ENCODE measurements at regions not wholly inside any gene's neighbourhood (a gene's known extent, or its start where the extent isn't known, plus 50 kb on each side); places are given as distances from the start of the nearest gene placed in this dataset.

DNA sequence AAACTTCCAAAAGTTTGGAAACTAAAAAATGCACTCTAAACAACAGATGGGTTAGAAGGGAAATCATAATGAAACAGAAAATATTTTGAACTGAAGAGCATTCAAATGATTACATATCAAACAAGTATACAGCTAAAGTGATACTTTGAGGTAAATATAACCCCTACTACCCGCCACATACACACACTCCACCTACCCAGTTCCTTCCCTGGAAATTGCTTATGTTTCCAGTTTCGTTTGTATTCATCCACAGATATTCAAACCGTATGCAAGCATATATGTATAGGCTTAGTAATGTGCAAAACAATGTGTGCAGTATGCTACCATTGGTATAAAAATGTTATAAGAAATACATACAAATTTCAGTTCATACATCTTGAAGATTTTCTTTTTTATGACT, 95.5 kb downstream of the SMIM20 start:
- DNase-seq (ENCODE audit: low spot score) = no peak
- Mint-ChIP-seq H3K36me3 (ENCODE audit: low read depth, unreplicated experiment) (no peaks in the 10 kb centered on the region), H3K9me3 (ENCODE audit: unreplicated experiment) (no peaks in the 10 kb centered on the region), H3K4me3 (ENCODE audit: unreplicated experiment) (no peak overlapping the region), H3K4me1 (ENCODE audit: unreplicated experiment) (no peaks in the 10 kb centered on the region), H3K27me3 (ENCODE audit: unreplicated experiment) (peaks cover 5% of the 10 kb centered on the region), H3K27ac (ENCODE audit: unreplicated experiment) (no peak overlapping the region)
- TF ChIP-seq, protein P1, sequence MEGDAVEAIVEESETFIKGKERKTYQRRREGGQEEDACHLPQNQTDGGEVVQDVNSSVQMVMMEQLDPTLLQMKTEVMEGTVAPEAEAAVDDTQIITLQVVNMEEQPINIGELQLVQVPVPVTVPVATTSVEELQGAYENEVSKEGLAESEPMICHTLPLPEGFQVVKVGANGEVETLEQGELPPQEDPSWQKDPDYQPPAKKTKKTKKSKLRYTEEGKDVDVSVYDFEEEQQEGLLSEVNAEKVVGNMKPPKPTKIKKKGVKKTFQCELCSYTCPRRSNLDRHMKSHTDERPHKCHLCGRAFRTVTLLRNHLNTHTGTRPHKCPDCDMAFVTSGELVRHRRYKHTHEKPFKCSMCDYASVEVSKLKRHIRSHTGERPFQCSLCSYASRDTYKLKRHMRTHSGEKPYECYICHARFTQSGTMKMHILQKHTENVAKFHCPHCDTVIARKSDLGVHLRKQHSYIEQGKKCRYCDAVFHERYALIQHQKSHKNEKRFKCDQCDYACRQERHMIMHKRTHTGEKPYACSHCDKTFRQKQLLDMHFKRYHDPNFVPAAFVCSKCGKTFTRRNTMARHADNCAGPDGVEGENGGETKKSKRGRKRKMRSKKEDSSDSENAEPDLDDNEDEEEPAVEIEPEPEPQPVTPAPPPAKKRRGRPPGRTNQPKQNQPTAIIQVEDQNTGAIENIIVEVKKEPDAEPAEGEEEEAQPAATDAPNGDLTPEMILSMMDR (IDR thresholded peaks at IDR 0.05; ENCODE audit: unreplicated experiment) = no peak

DNA sequence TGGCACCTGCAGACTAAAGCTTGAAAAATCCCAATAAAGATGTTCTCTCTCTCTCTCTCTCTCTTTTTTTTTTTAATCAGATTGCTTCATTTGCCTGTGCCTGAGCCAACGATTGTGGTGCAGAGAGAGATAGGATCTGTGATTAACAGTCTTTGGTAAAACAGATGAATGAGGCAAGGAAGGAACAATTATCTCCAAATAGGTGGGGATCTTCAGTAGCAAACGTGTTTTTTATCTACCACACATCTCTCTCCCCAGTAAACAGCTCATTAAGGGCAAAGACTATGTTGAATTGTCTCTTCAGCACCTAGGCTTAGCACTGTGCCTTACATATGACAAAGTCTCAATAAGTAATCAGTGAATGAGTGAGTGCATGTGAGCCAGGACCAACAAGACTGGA, 96.3 kb downstream of the SMIM20 start:
- Mint-ChIP-seq H3K4me3 (ENCODE audit: unreplicated experiment) (no peak overlapping the region), H3K27ac (ENCODE audit: unreplicated experiment) (no peak overlapping the region), H3K4me1 (ENCODE audit: unreplicated experiment) (no peaks in the 10 kb centered on the region), H3K36me3 (ENCODE audit: low read depth, unreplicated experiment) (no peaks in the 10 kb centered on the region), H3K27me3 (ENCODE audit: unreplicated experiment) (peaks cover 5% of the 10 kb centered on the region), H3K9me3 (ENCODE audit: unreplicated experiment) (no peaks in the 10 kb centered on the region)
- no peak for DNase-seq (ENCODE audit: low spot score)
- TF ChIP-seq, protein P1 (IDR thresholded peaks at IDR 0.05; ENCODE audit: unreplicated experiment) = no peak

DNA sequence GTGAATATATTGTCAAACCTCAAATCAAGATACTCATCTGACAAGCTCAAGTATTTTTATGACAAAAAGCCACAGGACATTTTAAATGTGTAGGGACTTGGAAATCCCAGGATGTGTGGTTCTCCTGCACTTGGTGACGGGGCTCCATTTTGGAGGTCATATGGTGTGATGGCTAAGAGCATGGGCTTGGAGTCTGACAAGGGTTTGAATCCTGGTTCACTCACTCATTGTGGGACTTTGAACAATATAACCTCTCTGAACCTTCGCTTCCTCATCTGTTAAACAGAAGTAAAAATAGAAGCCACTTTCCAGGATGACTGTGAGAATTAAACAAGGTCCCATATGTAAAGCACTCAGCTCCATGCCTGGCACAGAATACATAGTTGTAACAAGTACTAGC, 99.6 kb downstream of the SMIM20 start:
- Mint-ChIP-seq H3K4me3 (ENCODE audit: unreplicated experiment) (no peak overlapping the region), H3K9me3 (ENCODE audit: unreplicated experiment) (no peaks in the 10 kb centered on the region), H3K36me3 (ENCODE audit: low read depth, unreplicated experiment) (no peaks in the 10 kb centered on the region), H3K27ac (ENCODE audit: unreplicated experiment) (no peak overlapping the region), H3K27me3 (ENCODE audit: unreplicated experiment) (peaks cover 5% of the 10 kb centered on the region), H3K4me1 (ENCODE audit: unreplicated experiment) (no peaks in the 10 kb centered on the region)
- TF ChIP-seq, protein P1 (IDR thresholded peaks at IDR 0.05; ENCODE audit: unreplicated experiment) = no peak
- no peak for DNase-seq (ENCODE audit: low spot score)

DNA sequence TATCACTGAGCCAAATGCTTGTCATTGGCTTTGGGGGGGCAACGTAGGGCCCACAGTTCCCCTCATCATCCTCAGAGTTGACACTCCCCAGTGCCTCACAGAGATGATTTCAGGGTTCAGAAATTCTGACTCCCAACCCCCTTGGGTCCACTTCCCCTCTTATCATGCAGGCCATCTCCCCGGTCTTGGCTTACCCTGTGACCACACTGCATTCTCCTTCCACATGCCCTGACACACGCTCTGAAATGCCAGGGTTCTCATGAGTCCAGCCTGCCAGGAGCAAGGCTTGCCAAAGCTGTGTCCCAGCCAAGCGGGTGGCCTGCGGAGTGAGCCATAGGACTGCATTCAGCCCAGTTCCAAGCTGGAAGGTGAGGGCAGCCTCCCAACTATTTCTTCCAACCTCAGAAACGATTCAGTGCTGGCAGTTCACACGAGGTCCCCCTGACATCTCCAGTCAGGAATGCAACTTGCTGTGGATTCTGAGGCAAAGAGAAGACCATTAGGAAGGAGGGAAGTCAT, 101.2 kb downstream of the SMIM20 start:
- H3K4me1 Mint-ChIP-seq (ENCODE audit: unreplicated experiment) = no peaks in the 10 kb centered on the region
- no peaks in the 10 kb centered on the region for H3K36me3 Mint-ChIP-seq (ENCODE audit: low read depth, unreplicated experiment)
- no peak for DNase-seq (ENCODE audit: low spot score)
- TF ChIP-seq, protein P1 (IDR thresholded peaks at IDR 0.05; ENCODE audit: unreplicated experiment) = no peak
- H3K27me3 Mint-ChIP-seq (ENCODE audit: unreplicated experiment) = peaks cover 5% of the 10 kb centered on the region
- no peak overlapping the region for H3K4me3 Mint-ChIP-seq (ENCODE audit: unreplicated experiment)
- H3K27ac Mint-ChIP-seq (ENCODE audit: unreplicated experiment) = no peak overlapping the region
- no peaks in the 10 kb centered on the region for H3K9me3 Mint-ChIP-seq (ENCODE audit: unreplicated experiment)

DNA sequence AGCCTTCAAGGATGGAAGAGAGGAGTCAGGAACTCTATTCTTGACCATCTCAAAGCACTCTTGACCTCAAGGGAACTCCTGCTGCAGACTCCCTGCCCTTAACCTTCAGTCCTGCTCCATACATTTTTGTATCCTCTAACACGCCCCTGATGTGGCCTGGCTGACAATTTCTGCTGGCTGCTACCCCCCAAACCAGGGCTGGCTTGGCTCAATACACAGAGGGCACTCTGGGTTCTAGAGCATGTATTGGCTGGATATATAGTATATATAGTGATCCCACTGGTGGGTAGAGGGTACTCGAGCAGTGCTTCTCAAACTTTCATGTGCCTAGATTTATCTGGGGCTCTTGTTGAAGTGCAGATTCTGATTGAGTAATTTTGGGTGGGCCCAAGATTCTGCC, 101.9 kb downstream of the SMIM20 start:
- H3K4me3 Mint-ChIP-seq (ENCODE audit: unreplicated experiment) = no peak overlapping the region
- TF ChIP-seq, protein P1 (IDR thresholded peaks at IDR 0.05; ENCODE audit: unreplicated experiment) = no peak
- DNase-seq (ENCODE audit: low spot score) = no peak
- H3K27ac Mint-ChIP-seq (ENCODE audit: unreplicated experiment) = no peak overlapping the region
- H3K36me3 Mint-ChIP-seq (ENCODE audit: low read depth, unreplicated experiment) = no peaks in the 10 kb centered on the region
- H3K4me1 Mint-ChIP-seq (ENCODE audit: unreplicated experiment) = no peaks in the 10 kb centered on the region
- H3K9me3 Mint-ChIP-seq (ENCODE audit: unreplicated experiment) = no peaks in the 10 kb centered on the region
- H3K27me3 Mint-ChIP-seq (ENCODE audit: unreplicated experiment) = peaks cover 5% of the 10 kb centered on the region

All from endothelial cell (in vitro differentiated cells).